GM19468 (cell line): ENCODE measurements at regions not wholly inside any gene's neighbourhood (a gene's known extent, or its start where the extent isn't known, plus 50 kb on each side); places are given as distances from the start of the nearest gene placed in this dataset.

ENCODE experiments used
- ATAC-seq: cut with Tn5 transposase; IDR thresholded peaks from one replicate; pipeline ENCODE4 v1.9.1; 2021; ENCODE audit warnings: mild to moderate bottlenecking, moderate library complexity, moderate number of reproducible peaks; ENCODE audit not compliant: unreplicated experiment; ENCODE audit errors: extremely low read depth

DNA sequence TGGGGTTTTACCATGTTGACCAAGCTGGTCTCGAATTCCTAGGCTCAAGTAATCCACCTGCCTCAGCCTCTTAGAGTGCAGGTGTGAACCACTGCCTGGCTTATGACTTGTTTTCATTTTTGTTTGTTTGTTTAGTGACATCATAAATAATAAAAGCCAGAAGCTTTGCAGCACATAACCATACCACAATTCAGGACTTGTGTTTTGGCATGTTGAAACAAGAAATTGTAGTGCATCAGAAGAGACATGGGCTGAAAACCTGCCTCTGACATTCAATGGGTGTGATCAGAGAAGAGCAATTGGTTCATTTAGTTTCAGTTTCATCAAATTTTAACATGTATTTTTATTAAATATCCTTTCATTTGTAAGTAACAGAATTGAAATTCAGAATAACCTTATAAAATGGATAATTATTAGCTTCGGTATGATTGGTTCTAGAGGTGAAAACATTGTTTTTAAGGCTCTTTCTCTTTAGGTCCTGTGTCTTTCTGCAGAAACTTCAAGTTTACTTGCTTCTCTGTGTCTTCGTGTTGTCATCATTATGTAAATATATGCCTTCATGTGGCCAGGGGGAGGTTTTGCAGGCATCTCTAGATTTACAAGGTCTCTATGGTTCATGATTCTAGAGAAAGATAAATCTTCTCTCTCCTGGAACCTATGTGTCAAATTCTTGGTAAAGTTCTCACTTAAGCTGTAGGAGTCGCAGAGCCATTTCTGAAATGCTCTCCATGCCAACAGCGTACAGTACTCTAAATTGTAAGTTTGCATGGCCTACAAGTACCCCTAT is 312.0 kb downstream of the KCNC2 start:
- no peak for ATAC-seq

DNA sequence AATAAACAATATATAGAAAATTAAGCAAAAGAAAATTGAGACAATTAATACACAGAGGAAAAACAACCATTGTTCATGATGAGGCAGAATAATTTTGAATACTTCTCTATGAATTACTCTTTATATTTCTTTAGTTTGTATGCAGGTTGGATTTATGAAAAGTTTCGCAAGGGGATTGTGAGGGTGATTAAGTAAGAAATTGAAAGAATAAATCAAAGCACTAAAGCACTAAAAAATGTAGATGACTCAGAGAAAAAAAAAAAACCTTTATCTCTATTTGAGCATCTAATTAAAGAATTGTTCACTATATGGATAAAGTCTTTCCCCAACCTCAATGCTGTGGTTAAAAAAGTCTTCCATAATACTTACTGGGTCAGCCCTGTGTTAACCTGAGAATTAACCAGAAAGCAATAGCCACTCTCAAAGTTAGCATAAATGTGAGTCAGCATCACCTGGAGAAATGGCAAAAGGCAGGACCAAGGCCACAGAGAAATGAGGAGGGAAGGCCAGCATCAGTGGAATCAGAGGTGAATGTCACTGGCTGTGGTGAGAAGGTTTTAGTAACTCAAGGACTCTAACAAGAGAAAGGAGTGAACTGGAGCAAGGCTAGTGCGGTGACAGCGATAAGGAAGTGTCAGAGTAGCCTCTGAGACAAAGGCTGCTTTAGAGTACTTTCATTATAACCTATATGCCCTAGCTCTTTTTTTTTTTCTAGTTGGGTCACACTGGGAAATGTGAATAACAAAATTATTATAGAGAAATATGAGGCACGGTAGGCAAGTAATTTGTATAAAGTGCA is 310.4 kb downstream of the KCNC2 start:
- no peak for ATAC-seq

DNA sequence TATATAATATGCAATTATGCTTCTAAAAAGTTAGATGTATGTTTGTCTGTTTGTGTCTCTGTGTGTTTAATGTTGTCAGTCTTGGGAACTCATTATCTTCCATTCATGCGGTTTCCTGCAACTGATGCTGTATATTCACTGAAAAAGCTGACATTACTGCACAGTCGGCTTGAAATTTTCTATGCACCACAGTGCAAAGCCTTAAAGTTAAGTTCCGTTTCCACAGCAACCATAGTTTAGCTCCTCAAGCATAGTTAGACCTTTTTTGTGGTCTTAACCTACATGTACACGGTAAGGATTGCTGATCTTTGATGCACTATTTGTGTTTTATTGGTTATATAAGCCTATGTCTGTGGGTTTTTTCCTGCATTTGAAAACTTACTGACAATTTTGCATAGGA is 309.4 kb downstream of the KCNC2 start:
- ATAC-seq = no peak

DNA sequence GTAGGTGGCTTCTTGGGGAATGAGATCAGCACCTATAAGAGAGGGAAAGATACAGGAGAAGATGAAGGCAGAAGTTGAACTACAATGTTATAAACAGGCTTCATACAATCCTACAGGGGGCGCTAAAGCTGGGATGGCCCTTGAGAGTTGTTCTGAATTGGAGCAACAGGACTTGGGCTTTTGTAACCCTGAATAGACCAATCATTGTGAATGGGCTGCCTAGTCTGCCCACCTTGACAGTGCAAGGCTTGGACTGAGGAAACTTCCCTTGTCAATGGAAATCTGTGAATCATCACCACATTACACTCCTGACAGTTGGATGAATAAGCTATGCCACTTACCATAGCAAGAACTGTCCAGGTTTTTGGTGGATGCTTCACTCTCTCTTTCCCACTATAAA is 306.1 kb downstream of the KCNC2 start:
- ATAC-seq = no peak

DNA sequence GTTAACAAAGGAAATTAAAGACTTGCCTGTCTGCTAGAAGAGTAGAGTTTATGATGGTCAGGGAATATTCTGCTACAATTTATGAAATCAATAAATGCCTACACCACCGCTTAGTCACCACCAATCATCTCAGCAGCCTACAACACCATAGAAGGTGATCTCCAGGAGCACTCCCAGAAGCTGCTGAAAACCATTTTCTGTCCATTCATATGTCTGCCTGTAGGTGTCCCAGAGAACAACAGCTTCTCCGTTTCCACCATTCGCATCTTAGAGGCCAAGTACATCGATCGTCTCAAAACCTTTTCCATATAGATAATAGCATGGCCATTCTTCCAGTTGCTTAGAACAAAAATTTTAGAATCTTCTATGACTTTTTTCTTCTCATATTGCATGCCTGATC is 303.4 kb downstream of the KCNC2 start:
- no peak for ATAC-seq

DNA sequence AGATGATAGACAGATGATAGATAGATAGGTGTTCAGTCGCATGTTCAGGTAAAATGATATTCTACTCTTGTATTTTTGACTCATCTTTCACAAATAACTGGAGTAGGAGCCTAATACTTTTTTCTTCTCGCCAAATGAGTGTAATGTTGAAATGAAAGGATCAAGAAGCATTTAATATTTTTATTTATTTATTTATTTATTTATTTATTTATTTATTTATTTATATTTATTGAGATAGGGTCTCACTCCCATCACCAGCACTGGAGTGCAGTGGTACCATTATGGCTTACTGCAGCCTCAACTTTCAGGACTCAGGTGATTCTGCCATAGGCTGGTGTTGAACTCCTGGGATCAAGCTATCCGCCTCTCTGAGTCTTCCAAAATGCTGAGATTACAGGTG is 298.8 kb downstream of the KCNC2 start:
- ATAC-seq = no peak

DNA sequence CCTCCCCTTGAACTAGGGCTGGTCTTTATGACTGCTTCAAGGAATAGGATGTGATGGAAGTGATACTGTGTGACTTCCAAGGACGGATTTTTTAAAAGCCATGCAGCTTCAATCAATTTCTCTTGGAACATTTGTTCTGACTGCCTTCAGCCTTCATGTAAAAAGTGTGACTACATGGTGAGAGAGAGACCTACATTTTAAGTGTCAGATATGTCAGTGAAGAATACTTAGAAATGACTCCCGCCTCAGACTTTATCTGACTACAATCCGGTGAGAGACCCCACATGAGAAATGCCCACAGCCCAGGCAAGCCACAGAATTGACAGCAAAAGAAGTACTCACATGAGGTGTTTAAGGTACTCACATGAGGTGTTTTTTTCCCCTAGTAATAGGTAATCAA is 295.3 kb downstream of the KCNC2 start:
- no peak for ATAC-seq

DNA sequence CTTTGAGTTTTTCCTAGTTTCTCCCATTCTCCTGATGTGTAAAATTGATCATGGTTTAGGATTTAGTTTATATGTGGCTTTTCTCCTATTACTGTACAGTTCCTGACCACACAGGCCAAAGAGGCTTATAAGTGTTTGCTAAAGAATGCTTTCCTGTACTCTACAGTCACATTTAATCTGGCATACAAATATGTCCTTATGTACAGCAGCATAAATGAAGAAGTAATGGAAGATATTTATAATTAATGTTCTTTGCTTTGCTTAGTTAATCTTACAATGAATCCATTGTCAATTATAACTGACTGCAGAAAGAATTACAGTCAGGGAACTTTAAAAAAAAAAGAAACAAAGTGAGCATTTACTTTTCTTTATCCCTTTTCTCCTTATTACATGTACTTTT is 293.9 kb downstream of the KCNC2 start:
- ATAC-seq = no peak

DNA sequence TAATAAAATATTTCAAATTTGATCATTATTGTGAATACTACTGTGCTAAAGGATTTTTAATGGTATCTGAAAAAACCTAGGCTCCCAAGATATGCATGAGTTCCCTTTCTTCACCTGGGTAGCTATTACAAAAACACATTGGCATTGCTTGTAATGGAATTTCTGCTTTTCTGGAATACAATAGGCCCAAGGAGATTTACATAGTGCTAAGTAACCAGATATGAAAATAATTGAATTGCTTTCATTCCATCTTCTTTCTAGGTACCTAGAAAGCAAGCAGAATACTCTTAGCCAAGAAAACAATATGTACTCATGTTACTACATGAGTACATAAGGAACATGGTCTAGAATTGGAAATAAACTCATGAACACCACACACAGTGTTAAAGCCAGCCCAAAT is 291.9 kb downstream of the KCNC2 start:
- ATAC-seq = no peak

DNA sequence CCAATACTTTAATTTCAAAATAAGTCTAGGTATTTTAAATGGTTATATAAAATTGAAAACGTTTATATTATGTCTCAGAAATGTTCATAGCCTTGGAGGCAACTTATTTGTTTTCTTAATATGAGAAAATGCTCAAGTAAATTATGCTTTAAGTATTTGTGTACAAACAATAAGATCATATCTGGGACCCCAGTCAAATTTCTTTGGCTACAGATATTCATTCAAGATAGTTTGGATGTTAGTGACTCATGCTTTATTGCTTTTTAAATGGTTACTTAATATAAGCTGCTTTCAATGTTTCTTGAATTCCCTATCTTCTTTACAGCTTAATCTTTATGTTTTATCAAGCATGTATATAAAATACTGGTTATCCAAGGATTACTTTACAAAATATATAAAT is 291.3 kb downstream of the KCNC2 start:
- ATAC-seq = no peak

DNA sequence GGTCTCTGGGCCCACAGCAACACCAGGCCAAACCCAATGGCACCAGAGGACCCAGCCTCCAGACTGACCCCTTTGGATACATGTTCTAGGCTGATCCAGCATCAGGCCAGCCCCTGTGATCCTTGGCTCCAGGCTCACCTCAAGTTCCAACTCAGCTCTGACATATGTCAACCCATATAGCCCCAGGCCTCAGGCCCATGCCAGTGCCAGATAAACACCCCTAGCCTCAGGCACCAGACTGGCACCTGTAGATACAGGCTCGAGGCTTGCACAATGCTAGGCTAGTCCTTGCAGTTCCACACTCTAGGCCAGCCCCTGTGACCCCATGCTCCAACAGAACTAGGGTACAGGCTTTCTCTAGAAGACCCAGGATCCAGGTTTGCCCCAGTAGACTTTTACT is 287.5 kb downstream of the KCNC2 start:
- ATAC-seq = no peak

DNA sequence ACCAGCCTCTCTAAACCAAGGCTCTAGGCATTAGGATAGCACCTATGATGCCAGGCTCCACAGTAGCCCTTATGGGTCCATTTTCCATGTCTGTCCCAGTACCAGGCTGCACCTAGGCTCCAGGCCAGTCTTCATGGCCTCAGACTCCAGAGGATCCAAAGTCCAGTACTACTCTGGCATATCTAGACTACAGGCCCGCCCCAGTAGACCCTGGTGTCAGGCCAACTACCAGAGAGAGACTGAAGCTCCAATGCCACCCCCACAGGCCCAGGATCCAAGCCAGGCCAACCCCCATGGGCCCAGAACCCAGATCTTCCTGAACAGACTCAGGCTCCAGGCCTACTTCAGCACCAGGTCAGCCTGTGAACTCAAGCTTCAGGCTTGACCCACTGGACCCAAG is 287.0 kb downstream of the KCNC2 start:
- ATAC-seq = no peak

DNA sequence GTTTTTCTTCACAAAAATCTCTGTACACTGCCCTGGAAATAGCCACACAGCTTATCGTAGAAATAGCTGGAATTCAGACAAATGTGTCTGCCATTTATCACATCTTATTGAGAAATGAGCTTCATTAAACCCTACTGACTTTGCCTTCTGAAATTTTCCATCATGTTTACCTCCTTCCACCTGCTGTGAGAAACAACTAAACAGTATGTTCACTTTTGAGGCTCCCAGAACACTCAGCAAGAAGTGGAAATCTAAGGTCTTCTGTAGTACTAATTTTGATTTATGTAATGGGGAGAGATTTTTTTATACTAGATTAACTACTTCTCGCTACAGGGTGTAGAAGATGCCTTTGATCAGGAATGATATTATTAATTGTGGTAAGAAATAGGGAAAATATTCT is 268.0 kb downstream of the KCNC2 start:
- ATAC-seq = no peak

DNA sequence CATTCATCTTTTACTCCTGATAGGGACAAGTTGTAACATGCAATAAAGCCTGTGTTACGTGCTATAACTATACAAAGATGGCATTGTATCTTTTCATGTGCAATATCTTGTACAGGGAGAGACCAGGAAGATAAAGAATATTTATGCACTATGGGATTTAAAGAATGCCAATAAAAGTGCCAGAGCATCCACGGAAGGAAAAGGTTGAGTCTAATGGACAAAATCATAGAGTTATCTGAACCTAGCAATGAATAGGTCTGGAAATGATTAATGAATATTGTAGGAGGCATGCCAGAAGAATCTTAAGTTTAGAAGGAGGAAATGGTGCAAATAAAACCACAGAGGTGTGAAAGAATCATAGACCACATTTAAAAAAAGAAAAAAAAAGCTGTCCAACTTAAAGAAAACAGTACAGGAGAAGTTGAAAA is 263.9 kb downstream of the KCNC2 start:
- no peak for ATAC-seq

DNA sequence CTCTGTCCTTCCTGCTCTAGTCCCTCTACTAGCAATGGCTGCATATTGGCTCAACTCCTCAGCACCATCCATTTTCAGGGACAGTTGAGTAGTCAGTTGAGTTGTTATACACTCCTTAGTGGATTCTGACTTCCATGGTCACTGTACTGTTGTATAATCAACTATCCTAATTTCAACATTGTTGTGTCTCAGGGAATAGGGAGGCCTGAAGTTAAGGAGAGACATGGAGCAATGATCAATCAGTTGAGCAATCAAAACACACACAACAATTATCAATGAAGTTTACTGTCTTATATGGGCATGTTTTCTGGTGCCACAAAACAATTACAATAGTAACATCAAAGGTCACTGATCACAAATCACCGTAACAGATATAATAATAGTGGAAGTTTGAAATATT is 255.9 kb downstream of the KCNC2 start:
- no peak for ATAC-seq

DNA sequence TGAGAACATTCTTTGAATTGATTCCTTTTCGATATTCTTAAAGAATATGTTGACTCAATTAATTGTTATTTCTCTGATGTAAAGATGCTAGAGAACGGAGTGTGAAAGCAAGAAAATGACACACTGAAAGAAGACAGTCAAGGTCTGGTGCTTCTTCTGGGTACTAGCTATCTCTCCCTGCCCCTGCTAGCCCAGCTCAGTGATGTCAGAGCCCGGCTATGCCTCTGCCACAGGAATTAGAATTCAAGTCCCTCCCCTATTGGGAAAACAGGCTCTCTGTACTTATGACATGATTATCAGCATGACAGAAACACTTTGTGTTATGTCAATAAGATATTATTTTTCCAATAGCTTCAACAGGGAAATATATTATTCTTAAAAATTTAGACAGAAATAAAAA is 252.4 kb downstream of the KCNC2 start:
- ATAC-seq = no peak

DNA sequence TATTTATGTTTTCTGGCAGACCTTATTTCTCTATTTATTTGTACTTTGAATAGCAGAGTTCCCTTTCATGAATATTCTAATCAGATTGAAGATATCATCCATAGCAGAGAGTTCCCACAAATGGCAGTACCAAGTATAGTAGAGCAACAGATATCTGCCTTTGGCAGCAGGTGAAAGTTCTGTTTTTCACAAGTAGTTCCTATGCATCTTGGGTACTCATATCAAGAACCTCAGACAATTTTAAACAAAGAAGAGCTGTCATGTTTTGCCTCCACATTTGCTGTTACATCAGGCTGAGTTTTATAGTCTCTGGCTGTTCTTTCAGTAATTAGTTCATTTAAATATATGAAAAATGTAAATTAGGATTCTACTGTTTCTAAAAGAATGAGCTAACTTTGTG is 252.0 kb downstream of the KCNC2 start:
- no peak for ATAC-seq

DNA sequence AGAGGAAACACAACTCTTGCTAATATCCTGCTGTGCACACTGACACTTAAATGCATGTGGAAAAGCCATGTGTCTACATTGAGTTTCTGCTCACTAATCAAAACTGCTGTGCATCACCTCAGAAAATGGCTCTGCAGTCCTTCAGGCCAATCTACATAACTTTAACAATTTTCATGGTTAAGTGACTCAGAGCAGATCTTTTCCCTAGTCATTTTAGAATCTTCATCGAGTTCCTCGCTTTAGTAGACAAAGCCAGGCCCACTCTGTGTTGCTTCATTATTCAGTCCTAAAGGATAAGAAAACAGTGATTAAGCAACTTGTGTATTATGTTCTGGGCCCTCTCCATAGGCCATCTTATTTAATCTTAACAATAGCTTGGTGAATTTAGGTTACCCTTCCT is 250.0 kb downstream of the KCNC2 start:
- no peak for ATAC-seq

DNA sequence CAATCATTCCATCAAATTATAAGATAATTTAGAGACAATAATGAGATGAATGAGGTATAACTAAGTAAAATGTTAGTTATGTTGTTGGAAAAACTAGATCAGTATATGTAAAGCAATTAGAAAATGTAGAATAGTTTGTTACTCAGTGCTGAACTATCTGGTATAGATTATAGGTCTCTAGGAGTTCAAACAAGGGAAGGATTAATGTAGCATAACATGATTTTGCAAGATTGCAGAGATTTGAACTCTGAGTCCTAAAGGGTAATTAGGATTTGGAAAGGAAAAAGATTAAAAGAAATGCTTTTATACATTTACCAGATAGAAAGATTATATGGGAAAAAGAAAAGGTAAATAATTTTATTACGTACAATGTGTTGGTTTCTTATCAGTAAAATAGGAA is 246.3 kb downstream of the KCNC2 start:
- ATAC-seq = no peak

DNA sequence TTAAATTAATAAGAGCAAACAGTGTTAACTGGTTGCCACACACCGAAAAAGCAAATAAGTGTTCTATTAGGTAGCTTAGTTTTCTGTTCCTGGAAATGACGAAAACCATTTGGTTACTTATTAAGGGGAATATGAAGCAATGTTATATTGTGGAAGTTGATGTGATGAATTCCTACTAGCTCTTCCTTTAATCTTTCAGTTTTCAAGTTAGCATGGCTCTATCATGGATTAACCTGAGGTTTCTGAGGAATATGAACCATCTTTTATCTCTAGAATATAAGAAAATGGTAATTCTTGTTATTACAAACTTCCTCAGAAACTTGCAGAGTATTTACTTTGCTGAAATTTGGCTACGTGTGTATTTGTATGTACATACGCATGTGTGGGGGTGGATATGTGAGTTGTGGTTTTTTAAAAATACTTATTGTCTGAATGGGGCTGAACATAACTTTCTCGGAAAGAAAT is 245.7 kb downstream of the KCNC2 start:
- ATAC-seq = no peak

DNA sequence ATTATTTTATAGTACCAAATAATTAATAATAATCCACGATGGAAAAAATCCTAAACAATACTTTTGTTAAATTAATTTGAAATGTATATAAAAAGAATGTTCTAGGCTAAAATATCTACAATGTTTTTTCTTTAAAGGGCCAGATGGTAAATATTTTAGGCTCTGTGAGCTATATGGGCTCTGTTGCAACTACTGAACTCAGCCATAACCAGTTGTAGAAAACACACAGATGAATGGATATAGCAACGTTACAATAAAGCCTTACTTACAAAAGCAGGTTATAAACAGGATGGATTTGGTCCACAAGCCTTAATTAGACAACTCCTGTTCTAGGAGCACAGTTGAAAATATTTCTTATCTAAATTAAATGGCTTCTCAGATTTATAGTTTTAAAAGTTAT is 245.2 kb downstream of the KCNC2 start:
- ATAC-seq = no peak

DNA sequence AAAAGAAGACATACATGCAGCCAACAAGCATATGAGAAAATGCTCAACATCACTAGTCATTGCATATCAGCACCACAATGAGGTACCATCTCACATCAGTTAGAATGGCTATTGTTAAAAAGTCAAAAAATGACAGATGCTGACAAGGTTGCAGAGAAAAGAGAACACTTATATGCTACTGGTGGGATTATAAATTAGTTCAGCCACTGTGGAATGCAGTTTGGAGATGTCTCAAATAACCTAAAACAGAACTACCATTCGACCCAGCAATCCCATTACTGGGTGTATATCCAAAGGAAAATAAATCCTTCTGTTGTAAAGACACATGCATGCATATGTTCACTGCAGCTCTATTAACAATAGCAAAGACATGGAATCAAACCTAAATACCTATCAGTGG is 238.4 kb downstream of the KCNC2 start:
- ATAC-seq = no peak
